GM21367 (cell line): ENCODE measurements at regions not wholly inside any gene's neighbourhood (a gene's known extent, or its start where the extent isn't known, plus 50 kb on each side); places are given as distances from the start of the nearest gene placed in this dataset.
"Not testable (repeated sequence)": the region's sequence is repeated elsewhere in the genome, so short reads cannot be mapped to it uniquely, and the experiment has no call there.

Source experiments
- ATAC-seq: cut with Tn5 transposase; IDR thresholded peaks from one replicate; pipeline ENCODE4 v1.9.1; 2021; ENCODE audit not compliant: unreplicated experiment

GRCh38 chr13:76829572-76830327, 56.5 kb downstream of the KCTD12 start:
- no peak for ATAC-seq

GRCh38 chr13:76828316-76828741, 57.9 kb downstream of the KCTD12 start:
- peak; percentile 54 for ATAC-seq

- no peak for ATAC-seq
These were observed 59.7 kb downstream of the KCTD12 start for GRCh38 chr13:76826527-76826926.

GRCh38 chr13:76825430-76825829, 60.8 kb downstream of the KCTD12 start:
- no peak for ATAC-seq

- no peak for ATAC-seq
These were observed 62.2 kb downstream of the KCTD12 start for GRCh38 chr13:76823969-76824368.

- ATAC-seq: peak; percentile 54
These were observed 63.4 kb downstream of the KCTD12 start for GRCh38 chr13:76822698-76823267.

- not testable (repeated sequence) for ATAC-seq
These were observed 65.0 kb downstream of the KCTD12 start for GRCh38 chr13:76821222-76821621.

GRCh38 chr13:76820759-76821158, 65.4 kb downstream of the KCTD12 start:
- no peak for ATAC-seq

GRCh38 chr13:76816394-76816793, 69.8 kb downstream of the KCTD12 start:
- no peak for ATAC-seq

- ATAC-seq: no peak
These were observed 70.9 kb downstream of the KCTD12 start for GRCh38 chr13:76815344-76815743.

- no peak for ATAC-seq
These were observed 72.3 kb downstream of the KCTD12 start for GRCh38 chr13:76813891-76814290.

- no peak for ATAC-seq
These were observed 73.1 kb downstream of the KCTD12 start for GRCh38 chr13:76813000-76813691.

- no peak for ATAC-seq
These were observed 73.9 kb downstream of the KCTD12 start for GRCh38 chr13:76812206-76812897.

- no peak for ATAC-seq
These were observed 76.8 kb downstream of the KCTD12 start for GRCh38 chr13:76809389-76809788.

- ATAC-seq: no peak
These were observed 77.3 kb downstream of the KCTD12 start for GRCh38 chr13:76808927-76809326.

- ATAC-seq: no peak
These were observed 81.4 kb downstream of the KCTD12 start for GRCh38 chr13:76804801-76805200.

GRCh38 chr13:76803831-76804230, 82.4 kb downstream of the KCTD12 start:
- no peak for ATAC-seq

GRCh38 chr13:76800943-76801342, 85.3 kb downstream of the KCTD12 start:
- no peak for ATAC-seq

GRCh38 chr13:76799696-76800095, 86.5 kb downstream of the KCTD12 start:
- ATAC-seq: no peak

GRCh38 chr13:76798037-76798436, 88.2 kb downstream of the KCTD12 start:
- ATAC-seq: no peak

- ATAC-seq: no peak
These were observed 88.8 kb downstream of the KCTD12 start for GRCh38 chr13:76797361-76797760.

- ATAC-seq: no peak
These were observed 89.4 kb downstream of the KCTD12 start for GRCh38 chr13:76796851-76797250.
